Skeletal muscle tissue (tissue), 3 donors: ENCODE measurements at regions not wholly inside any gene's neighbourhood (a gene's known extent, or its start where the extent isn't known, plus 50 kb on each side); places are given as distances from the start of the nearest gene placed in this dataset.

Experiments used
- H3K27ac ChIP-seq: one replicate; pipeline ENCODE4 v1.7.0; 2013; ENCODE audit warnings: mild to moderate bottlenecking, low read depth, low read length, inconsistent platforms
- H3K27me3 ChIP-seq, 3 donors: one replicate each; pipeline ENCODE4 v1.7.0; 2013; ENCODE audit warnings: low read length in 3 of 3; ENCODE audit not compliant: control insufficient read depth in 3 of 3, insufficient read depth in 3 of 3
- H3K36me3 ChIP-seq, 3 donors: one replicate each; pipeline ENCODE4 v1.7.0; 2013; ENCODE audit warnings: low read length in 3 of 3; ENCODE audit not compliant: control insufficient read depth in 3 of 3, insufficient read depth in 3 of 3
- H3K4me1 ChIP-seq, 3 donors: one replicate each; pipeline ENCODE4 v1.7.0; 2013; ENCODE audit warnings: low read length in 3 of 3, mild to moderate bottlenecking in 3 of 3; ENCODE audit not compliant: control insufficient read depth in 3 of 3, insufficient read depth in 3 of 3
- H3K4me3 ChIP-seq, 3 donors: one replicate each; pipeline ENCODE4 v1.7.0; 2013; ENCODE audit warnings: low read length in 3 of 3
- H3K9ac ChIP-seq, 3 donors: one replicate each; pipeline ENCODE4 v1.7.0; 2013; ENCODE audit warnings: low read length in 3 of 3, mild to moderate bottlenecking in 3 of 3, moderate library complexity in 2 of 3, low read depth in 1 of 3
- H3K9me3 ChIP-seq, 3 donors: one replicate each; pipeline ENCODE4 v1.7.0; 2013; ENCODE audit warnings: low read length in 3 of 3; ENCODE audit not compliant: control insufficient read depth in 3 of 3
- donor health status: Osteomylitis.

- no peaks in the 10 kb centered on the region for H3K27me3 ChIP-seq
- no peak overlapping the region for H3K27ac ChIP-seq
- no peak overlapping the region for H3K4me3 ChIP-seq
- no peaks in the 10 kb centered on the region for H3K36me3 ChIP-seq
- H3K9ac ChIP-seq = no peak overlapping the region
- H3K4me1 ChIP-seq = no peaks in the 10 kb centered on the region
- H3K9me3 ChIP-seq = no peaks in the 10 kb centered on the region
These were observed 83.0 kb upstream of the HS6ST1 start for GRCh38 chr2:128401680-128402079.

DNA sequence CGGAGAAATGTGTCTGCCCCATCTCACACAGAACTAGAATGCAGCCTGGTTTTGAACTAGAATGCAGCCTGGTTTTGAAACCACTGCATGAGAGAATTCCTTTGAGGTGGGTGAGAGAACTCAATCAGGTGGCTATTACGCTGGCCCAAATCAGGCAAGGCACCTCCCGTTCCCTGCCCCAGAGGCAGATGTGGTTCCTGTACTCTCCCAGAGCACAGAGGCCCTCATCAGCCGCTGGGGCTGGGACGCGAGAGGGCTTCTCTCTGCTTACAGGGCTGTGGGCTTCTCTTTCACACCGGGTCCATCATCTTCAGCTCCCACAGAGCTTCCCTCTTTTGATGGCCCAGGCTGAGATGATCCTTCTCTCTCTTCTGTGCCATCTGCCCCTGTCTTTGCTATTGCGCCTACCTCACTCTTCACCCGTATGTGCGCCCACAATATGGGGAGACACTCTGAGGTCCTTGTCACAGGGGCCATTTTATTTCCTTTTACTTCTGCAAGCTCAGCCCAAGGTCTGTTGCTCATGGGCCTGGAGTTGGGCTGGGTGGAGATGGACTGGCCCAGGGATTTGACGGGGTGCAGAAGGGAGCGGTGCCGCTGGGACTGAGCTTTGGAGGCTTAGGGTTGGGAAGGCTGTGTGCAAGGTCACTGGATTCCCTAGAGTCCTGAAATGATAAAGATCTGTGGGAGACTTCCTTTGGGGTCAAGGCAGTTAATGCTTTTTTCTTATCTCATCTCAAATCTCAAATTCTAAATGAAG, 84.4 kb upstream of the HS6ST1 start:
- H3K9ac ChIP-seq = no peak overlapping the region

DNA sequence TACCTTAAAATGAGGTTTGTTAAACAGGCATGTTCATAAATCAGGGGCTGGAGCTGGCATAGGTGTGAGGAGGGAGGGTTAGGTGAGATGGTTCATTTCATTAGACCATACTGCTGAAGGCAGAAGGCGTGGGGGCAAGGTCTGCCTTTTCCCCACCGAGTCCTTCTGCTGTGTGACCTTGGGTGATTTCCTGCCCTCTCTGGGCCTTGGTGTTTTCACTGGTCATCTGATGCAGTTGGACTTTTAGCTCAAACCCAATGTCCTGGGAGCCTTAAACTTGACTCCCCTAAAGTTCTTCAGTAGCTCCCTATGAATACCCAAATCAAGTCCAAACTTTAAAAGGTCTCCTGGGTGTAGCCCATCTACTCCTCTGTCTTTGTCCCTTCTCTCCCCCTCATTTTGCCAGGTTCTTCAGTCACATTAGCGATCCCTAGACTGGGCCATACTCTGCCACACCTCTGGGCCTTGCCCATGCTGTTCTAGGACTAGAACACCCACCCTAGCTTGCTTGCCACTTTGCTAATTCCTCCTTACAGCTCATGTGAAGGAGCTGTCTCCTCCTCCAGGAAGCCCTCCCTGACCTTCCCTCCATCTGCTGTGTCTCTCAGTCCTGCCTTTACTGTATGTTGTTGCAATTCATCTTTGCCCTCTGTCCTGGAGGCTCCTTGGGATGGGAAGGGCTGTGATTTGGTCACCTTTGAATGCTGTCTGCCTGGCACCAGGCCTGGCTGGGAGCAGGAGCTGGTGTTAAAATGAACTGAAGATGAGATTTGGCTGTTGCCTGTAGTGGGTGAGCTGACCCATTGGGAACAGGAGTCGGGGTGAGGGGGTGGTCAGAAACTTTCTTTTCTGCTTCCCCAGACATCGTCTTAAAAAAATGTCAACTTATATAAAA, 85.4 kb upstream of the HS6ST1 start:
- Histone ChIP-seq H3K27ac (no peak overlapping the region), H3K9me3 (no peaks in the 10 kb centered on the region), H3K27me3 (peaks cover 0 to 3% (median 0%) of the 10 kb centered on the region in 3 donors), H3K4me1 (no peaks in the 10 kb centered on the region), H3K36me3 (no peaks in the 10 kb centered on the region), H3K9ac (no peak overlapping the region), H3K4me3 (no peak overlapping the region)

More for the DNA sequence above, 84.4 kb upstream of the HS6ST1 start:
- Histone ChIP-seq H3K27me3 (peaks cover 0 to 3% (median 0%) of the 10 kb centered on the region in 3 donors), H3K36me3 (no peaks in the 10 kb centered on the region), H3K4me3 (no peak overlapping the region), H3K4me1 (no peaks in the 10 kb centered on the region), H3K27ac (no peak overlapping the region), H3K9me3 (no peaks in the 10 kb centered on the region)

DNA sequence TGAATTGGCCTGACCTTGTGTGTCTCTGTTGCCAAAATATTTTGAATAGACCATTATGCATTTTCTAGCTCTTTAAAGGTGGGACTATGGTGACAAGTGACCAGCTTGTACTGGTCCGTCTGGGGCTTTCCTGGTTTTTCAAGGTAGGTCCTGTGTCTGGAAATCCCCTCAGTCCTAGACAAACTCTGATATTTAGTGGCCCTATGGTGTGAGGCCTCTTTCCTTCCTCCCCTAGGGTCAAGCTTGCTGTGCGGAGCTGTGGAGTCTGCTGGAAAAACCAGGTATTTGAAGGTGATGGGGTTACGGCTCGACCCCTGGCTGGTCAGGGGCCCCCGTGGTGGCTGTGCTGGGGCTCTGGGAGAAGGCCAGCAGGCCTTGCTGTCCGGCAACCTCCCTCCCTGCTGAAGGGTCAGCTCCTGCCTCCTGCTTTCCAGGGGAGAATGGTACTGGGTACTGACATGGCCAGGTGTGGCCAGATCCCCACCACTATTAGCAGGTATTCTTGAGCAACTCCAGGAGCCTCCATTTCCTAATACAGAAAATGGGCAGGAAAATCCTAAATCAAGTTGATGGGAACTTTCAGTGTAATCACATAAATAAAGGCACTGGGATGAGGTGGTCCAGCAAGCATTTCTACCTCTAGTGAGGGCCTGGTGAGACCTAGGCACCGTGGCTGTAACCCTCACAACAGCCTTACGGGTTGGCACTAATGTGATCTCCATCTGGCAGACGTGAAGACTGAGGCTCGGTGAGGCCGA, 86.2 kb upstream of the HS6ST1 start:
- Histone ChIP-seq H3K36me3 (no peaks in the 10 kb centered on the region), H3K27me3 (peaks cover 0 to 3% (median 0%) of the 10 kb centered on the region in 3 donors), H3K9me3 (no peaks in the 10 kb centered on the region)

DNA sequence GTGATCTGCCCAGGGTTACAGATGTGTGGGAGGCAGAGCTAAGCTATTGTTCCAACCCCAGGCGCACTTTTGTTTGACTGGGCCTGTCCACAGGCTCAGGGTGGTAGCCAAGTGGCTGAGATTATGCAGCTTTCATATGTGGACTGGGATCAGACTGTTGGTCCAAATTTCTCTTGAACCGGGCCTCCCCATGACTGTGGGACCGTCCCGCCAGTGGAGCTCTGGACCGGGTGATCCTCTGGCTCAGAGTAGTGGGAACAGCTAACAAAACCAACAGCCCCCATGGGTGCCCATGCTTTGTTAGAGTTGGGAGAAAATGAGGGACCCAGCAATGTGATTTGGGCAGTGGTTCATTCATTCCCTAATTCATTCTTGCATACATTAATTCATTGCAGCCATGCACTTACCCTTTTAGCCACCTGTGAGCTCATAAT, 86.8 kb upstream of the HS6ST1 start:
- H3K4me3 ChIP-seq = no peak overlapping the region
- no peaks in the 10 kb centered on the region for H3K4me1 ChIP-seq
- peaks cover 0 to 3% (median 0%) of the 10 kb centered on the region in 3 donors for H3K27me3 ChIP-seq
- no peak overlapping the region for H3K9ac ChIP-seq
- H3K27ac ChIP-seq = no peak overlapping the region
- H3K36me3 ChIP-seq = no peaks in the 10 kb centered on the region
- H3K9me3 ChIP-seq = no peaks in the 10 kb centered on the region

More for the DNA sequence above, 86.2 kb upstream of the HS6ST1 start:
- H3K4me3 ChIP-seq = no peak overlapping the region
- H3K9ac ChIP-seq = no peak overlapping the region
- H3K4me1 ChIP-seq = no peaks in the 10 kb centered on the region
- H3K27ac ChIP-seq = no peak overlapping the region

- Histone ChIP-seq H3K4me1 (no peaks in the 10 kb centered on the region), H3K9me3 (no peaks in the 10 kb centered on the region), H3K4me3 (no peak overlapping the region), H3K27ac (no peak overlapping the region), H3K36me3 (no peaks in the 10 kb centered on the region), H3K27me3 (peaks cover 0 to 3% (median 0%) of the 10 kb centered on the region in 3 donors), H3K9ac (no peak overlapping the region)
These were observed 87.4 kb upstream of the HS6ST1 start for GRCh38 chr2:128405981-128406613.

- Histone ChIP-seq H3K4me3 (no peak overlapping the region), H3K4me1 (no peaks in the 10 kb centered on the region), H3K36me3 (no peaks in the 10 kb centered on the region), H3K27me3 (peaks cover 0 to 3% (median 0%) of the 10 kb centered on the region in 3 donors), H3K27ac (no peak overlapping the region), H3K9ac (no peak overlapping the region), H3K9me3 (no peaks in the 10 kb centered on the region)
These were observed 88.3 kb upstream of the HS6ST1 start for GRCh38 chr2:128406736-128407554.

DNA sequence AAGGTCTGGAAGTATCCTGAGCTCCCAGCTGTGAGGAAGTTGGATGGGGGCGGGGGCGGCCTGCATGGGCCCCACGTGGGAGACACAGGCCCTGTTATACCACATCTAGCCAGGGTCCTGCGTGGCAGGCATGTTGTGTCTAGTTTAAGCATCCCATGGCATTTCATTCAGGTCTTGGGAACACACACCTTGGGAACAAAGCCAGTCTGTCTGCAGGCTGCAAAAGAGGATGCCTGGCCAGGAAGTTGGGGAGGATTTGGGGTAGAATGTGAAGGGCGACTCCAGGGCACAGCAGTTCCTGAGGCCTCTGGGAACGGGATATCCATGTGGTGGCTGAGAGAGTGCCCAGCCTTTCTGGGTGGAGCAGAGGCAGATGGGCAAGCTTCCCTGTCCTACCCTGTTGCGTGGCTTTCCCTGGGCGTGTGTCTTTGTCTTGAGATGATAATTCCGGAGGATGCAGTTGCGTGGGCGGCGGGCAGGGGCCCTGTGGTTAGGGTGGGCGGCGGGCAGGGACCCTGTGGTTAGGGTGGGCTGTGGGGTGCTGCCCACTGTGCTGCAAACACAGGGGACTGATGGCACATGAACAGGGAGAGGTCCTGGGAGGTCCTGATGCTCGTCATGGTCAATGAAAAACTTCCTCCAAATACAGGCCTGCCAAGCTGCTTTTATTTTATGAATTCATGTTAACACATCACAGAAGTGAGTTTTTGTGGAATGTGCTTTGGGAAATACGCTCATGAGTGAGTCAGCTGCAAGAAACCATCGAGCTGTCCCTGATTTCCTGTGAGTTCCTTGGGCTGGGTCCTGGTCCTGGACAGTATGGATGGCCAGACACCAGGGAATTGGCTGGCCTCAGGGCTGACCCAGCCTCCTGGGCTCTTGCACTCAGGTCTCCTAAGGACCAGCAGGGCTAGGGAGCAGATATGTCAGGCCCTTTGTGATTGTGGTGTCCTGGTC, 90.0 kb upstream of the HS6ST1 start:
- H3K4me1 ChIP-seq = no peaks in the 10 kb centered on the region
- H3K27me3 ChIP-seq = peaks cover 0 to 3% (median 0%) of the 10 kb centered on the region in 3 donors
- H3K4me3 ChIP-seq = no peak overlapping the region
- no peak overlapping the region for H3K9ac ChIP-seq
- H3K9me3 ChIP-seq = no peaks in the 10 kb centered on the region
- no peaks in the 10 kb centered on the region for H3K36me3 ChIP-seq
- H3K27ac ChIP-seq = no peak overlapping the region
